ENCODE measurements at regions not wholly inside any gene's neighbourhood (a gene's known extent, or its start where the extent isn't known, plus 50 kb on each side); places are given as distances from the start of the nearest gene placed in this dataset.

DNA sequence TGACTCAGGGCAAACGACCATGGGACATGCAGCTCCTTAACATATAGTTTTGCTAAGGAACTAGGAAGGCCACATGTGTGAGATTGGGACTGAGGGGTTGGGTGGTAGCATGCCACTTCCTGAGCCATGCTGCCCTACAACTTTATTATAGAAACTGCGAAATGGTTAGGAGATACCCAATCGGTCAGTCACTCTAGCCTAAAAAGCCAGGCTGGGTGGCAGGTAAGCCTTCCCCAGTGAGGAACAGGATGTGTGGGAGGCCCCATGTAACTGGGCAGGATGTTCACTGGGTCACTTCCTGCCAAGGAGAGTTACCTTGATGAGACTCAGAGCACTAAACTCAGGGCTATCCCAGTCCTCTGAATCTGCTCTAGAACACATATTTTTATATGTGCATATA lies 123.5 kb downstream of the MAP3K7 start:
- DNase-seq (ENCODE audit: low spot score), result peak; percentile 64

DNA sequence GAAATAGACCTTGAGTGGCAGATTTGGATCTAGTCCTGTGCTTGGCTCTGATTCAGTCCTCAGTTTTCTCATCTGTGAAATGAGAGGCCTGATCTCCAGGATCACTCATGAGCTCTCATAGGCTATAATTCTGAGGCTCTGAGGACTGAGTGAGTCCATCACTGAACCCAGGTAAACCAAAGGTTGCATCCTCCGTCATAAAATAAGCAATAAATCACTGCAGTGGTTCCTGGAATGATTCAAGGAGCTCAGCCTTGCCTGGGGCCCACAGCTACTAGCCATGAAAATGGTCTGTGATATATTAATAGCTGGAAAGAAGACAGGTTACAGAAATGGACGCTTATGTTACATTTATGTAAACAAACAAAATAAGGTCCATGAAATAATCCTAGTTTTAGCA lies 124.8 kb downstream of the MAP3K7 start:
- peak; percentile 25 for DNase-seq (ENCODE audit: low spot score)

- no peak for DNase-seq (ENCODE audit: low spot score)
Observed at GRCh38 chr6:90461383-90461782, 125.5 kb downstream of the MAP3K7 start.

GRCh38 chr6:90460051-90460450 lies 126.8 kb downstream of the MAP3K7 start:
- DNase-seq (ENCODE audit: low spot score), result peak; percentile 43

- DNase-seq (ENCODE audit: low spot score), result no peak
Observed at GRCh38 chr6:90459225-90459758, 127.6 kb downstream of the MAP3K7 start.

- DNase-seq (ENCODE audit: low spot score), result peak; percentile 92
Observed at GRCh38 chr6:90458353-90459224, 128.3 kb downstream of the MAP3K7 start.

DNA sequence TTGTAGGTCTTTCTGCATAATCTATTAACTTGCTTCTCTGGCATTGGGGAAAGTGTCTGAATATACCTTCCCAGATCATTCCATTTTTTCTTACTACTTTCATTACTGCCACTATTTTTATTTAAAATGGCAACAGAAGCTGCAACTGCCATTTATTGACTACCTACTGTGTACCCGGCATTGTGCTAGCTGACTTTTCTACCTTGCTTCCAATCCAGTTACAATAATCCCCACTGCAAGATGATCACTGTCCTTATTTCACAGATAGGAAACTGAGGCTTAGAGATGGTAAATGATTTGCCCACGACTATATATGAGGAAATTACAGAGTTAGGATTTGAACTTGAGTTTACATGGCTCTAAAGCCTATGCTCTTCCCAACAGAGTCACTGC lies 129.0 kb downstream of the MAP3K7 start:
- no peak for DNase-seq (ENCODE audit: low spot score)

DNA sequence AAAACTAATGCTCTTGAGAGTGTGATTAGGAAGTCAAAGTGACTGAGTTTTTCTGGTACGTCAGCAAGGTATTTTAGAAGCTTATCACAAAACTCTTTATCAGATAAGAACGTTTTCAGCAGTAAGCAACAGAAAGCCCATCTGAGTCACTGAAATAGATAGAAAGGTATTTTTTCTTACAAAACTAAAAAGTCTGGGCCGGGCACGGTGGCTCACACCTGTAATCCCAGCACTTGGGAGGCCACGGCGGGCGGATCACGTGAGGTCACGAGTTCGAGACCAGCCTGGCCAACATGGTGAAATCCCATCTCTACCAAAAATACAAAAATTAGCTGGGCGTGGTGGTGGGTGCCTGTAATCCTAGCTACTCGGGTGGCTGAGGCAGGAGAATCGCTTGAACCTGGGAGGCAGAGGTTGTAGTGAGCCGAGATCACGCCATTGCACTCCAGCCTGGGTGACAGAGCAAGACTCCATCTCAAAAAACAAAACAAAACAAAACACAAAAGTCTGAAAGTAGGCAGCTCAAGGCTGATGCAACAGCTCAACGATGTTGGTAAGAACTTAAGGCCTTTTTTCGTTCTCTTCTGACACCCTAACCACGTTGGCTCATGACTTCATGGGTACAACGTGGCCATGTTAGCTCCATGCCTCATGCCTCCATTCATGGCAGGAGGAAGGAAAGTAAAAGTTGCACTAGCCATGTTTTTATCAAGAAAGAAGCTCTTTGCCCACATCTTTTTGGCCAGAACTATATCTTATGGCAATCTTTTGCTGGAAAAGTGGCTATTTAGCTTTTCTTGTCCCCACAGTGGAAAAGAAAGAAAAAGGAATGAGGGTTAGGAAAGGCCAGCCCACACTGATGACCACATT lies 129.6 kb downstream of the MAP3K7 start:
- peak; percentile 44 for DNase-seq (ENCODE audit: low spot score)

GRCh38 chr6:90456001-90456400 lies 130.9 kb downstream of the MAP3K7 start:
- DNase-seq (ENCODE audit: low spot score), result no peak

DNA sequence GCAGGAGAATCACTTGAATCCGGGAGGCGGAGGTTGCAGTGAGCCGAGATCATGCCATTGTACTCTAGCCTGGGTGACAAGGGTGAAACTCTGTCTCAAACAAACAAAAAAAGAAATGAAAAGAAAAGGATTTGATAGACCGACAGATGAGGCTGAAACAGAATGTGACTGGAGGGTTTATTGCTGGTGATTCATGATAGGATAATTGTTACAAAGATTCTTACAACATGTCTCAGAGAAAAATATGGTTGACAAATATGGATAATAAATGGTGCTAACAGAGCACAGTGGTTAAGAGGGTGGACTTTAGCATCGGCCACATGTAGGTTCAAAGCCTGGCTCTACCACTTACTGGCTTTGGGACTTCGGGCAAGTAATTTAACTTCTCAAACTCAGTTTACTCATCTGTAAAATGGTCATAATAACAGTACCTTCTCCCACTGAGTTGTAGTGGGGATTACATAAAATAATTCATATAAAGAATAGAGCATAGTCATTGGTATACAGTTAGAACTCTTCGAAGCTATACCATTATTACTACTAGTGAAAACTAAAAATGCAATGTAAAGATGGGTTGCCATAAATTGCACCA lies 131.9 kb downstream of the MAP3K7 start:
- DNase-seq (ENCODE audit: low spot score), result no peak

DNA sequence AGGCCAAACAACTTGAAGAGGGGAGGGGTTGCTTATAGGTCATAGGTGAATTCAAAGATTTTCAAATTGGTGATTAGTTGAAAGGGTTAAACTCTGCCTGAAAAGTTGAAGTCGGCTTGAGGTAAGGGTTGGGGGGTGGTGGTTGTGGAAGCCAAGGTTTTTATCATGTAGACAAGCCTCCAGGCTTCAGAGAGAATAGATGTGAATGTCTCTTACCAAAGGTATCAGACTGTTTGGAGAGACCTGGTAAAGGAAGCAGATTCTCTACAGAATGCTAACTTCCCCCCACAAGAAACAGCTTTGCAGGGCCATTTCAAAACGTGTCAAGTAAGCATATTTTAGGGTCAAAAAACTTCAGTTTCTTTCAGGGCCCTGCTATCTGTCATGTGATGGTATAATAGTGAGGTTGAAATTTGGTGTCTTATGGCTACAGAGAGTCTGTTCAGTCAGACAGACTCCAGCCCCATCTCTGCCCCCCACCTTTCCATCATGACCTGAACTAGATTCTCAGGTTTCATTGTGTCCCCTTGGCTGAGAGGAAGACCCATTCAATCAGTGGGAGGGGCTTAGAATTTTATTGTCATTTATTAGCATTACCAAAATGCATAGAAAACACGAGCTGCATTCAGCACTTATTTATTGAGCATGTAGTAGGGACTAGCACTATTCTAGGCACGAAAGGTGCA lies 136.5 kb downstream of the MAP3K7 start:
- no peak for DNase-seq (ENCODE audit: low spot score)

- DNase-seq (ENCODE audit: low spot score), result no peak
Observed at GRCh38 chr6:90449311-90449710, 137.6 kb downstream of the MAP3K7 start.

DNA sequence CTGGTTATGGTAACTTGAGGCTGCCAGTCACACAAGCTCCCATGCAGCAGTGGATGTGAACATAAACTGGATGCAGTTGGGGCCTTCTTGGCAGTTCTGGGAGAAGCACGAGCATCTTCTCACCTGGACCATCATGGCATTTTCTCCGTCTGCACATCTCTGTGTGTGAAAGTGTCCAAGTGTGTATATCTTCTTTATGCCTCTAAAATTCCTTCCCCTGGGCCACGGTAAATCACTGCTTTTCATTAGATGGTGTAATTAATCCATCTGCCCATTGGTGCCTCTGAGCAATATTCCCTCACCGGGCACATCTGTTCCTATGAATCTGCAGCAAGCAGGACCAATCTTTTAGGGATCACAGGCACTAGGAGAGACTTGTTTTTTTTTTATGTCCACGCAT lies 138.0 kb downstream of the MAP3K7 start:
- no peak for DNase-seq (ENCODE audit: low spot score)

GRCh38 chr6:90446164-90446563 lies 140.7 kb downstream of the MAP3K7 start:
- no peak for DNase-seq (ENCODE audit: low spot score)

DNA sequence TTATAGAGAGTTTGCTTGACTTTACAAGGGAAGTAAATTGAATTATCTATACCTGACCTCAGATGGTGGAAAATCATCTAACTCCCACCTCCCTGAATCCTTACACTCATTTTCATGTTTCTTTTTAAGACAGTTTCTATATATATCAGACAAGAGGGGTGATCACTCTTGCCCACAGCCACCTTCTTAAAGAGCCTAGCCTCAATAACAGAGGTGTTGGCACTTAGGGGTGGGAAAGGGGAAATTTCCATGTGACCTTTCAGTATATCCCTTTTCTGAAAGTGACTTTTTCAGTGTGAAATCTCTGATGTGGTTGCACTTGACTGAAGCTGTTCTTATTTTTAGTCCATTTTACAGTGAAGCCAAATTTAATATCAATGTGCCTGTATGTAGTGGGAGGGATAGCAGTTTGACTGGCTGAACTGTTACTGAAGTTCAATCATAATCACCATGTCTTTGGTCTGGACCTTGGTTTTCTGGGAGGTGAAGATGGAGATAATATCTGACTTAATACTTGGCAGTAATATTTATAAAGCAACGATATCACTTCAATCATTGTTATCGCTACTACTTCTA lies 141.3 kb downstream of the MAP3K7 start:
- DNase-seq (ENCODE audit: low spot score), result no peak

DNA sequence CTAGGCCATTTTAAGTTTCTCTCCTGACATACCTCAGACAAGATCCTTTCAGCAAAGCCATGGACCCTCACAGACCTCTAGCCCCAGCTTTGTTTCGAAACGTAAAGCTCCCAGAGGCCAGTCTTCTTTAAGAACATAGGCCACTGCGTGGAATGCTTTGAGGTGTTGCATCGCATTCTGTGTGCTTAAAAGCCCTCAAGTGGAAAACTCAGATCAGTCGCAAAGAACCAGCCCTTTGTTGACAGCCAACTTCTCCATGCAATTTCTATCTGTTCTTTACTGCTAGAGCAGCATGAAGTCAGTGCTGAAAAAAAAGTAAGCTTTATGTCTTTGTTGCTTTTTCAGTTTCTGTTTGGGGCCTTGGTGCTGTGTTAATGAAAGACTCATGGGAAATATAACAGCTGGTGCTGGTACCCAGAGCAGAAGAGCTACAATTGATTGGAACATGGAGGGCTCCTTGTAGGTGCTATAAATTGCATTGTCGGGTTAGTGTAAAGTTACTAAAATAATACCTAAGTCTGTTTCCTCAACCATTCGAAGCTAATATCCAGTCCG lies 142.6 kb downstream of the MAP3K7 start:
- no peak for DNase-seq (ENCODE audit: low spot score)

- no peak for DNase-seq (ENCODE audit: low spot score)
Observed at GRCh38 chr6:90442366-90442765, 144.5 kb downstream of the MAP3K7 start.

DNA sequence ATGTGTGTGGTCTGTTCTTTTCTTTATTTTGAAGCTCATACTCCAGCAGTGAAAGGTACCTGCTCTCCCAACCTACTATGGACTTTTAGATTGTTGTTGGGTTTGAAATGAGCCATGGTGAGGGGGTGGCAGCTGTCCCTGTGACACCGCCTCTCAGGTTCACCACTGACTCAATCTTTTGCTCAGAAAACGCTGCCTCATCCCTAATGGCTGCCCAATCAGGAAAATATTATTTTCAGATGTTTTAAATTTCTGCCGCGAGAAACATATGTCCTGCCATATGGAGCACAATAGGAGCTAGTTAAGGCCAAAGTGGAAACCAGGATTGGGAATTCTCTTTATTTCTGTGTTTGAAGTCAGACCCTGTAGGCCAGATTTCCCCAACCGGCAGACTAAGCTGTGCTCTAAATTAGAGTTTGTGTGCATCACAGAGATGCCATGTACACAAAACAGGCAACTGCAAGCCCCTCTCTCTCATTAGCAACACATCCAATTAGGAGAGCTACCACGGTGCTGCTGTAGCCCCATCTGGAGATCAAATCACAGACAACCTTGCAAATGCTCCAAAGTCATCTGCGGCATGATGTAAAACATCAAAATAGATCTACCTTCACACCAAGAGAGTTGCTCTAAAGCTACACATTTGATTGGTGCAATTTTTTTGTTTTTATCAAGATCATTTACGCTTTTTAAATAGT lies 144.1 kb upstream of the BACH2 start:
- DNase-seq (ENCODE audit: low spot score), result no peak

GRCh38 chr6:90439586-90439985 lies 142.9 kb upstream of the BACH2 start:
- no peak for DNase-seq (ENCODE audit: low spot score)

- no peak for DNase-seq (ENCODE audit: low spot score)
Observed at GRCh38 chr6:90436403-90436802, 139.8 kb upstream of the BACH2 start.
